G401.6 (cell line): ENCODE measurements at regions not wholly inside any gene's neighbourhood (a gene's known extent, or its start where the extent isn't known, plus 50 kb on each side); places are given as distances from the start of the nearest gene placed in this dataset.

Experiments used
- FAIRE-seq: peaks from 2 replicates; lab custom pipeline; 2012; peaks lifted over from hg19 to GRCh38; lab: Jason Lieb, UNC

DNA sequence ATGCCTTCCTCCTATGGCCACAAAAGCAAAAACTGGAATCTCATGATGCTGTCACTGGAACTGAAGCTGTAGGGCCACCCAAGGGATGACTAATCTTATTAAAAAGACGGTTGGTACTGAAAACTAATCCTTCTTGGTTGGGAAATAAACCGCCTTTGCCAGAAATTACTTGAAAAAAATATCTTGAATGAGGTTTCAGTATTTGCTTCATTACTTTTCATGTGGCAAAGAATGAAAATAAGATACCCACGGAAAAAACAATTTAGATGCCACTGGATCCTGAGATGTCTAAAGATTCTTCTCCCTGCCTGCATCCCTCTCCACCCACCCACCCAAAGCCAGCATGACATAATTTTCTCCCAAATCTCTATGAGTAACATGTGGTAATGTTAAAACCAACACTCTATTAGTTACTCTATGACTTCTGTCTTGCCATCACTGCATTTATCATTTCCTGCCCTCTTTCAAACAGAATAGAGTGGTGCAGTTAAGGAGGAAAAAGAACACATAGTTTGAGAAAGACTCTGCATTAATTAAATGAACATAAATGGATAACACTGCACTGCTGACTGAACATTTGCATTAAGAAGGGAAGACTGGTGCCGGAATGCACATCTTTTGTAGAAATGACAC, 111.8 kb upstream of the DPH6 start:
- FAIRE-seq, result no peak

DNA sequence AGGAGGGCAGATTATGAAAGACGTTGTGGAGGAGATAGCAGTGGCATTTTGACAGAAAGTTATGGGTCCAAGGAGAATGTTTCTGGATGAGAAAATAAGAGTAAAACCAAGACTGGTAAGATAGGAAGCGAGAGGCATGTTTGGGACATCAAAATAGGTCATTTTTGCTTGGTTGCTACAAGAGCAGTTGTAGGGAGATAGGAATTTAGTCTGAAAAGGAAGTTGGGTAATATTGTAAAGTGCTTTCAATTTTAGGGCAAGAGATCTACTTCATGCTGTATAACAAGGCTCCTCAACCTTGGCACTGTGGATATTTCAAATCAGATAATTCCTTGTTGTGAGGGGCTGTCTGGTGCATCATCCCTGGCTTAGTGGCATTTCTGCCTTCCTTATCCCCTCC, 118.0 kb upstream of the DPH6 start:
- FAIRE-seq, result no peak

DNA sequence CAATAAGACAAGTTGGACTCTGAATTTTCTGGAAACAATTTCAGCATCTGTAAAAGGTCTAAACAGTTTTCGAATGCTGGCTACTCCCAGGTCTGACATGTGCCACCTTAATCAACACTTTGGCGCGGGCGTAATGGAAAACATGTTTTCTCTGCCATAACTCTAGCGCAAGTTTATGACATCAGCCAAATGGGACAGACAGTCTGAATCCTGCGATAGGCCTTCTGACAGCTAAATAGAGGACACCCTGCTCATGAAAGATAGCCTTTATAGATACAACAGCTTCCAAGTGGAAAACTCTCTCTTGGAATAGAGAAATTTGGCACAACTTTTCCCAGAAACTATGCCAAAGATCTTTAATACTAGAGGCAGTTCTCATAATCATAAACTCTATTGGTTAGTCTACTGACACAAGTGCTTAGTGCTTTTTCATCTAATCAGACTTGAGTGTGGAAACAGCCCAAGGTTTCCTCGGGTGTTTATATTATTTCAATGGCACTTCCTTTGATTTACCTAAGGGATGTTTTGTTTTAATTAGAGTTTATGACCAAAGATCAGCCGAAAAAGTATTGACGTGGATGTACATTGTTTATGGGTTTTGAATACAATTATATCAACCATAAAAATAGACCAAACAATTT, 120.1 kb upstream of the DPH6 start:
- FAIRE-seq, result no peak

DNA sequence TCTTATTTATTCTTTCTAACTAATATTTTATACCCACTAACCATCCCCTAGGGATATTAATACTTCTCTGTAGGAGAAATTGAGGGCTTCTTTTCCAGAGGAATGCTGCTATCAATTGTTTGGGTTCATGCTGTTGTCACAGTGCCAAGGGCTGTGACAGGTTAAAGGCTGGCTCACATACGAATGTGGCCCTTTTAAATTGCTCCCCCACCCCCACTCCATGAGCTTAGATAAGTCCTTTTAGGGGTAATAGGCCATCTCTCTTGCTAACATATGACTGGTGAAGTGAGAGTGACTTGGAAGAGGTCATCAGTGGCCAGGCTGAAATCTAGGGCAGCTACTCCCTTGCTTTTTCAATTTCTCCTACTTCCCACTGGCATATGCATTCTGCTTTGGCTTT, 121.9 kb upstream of the DPH6 start:
- FAIRE-seq, result no peak

DNA sequence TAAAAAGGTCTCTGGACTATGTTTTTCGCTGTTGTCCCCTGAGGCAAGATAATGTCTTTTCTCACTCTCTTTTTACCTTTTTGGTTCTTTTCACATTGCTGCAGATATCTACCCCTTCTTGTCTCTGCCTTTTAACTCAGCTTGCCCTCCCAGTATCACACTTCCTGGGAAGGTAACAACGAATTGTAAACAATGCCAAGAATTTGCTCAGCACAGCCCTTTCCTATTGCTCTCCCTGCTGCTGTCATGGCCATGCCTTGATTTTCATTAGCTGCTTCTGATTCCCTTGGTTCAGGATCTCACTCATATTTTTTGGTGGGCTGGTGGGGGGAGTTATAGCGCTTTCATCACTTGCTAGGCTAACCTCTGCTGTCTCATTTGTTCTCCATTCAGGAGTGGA, 123.1 kb upstream of the DPH6 start:
- no peak for FAIRE-seq

DNA sequence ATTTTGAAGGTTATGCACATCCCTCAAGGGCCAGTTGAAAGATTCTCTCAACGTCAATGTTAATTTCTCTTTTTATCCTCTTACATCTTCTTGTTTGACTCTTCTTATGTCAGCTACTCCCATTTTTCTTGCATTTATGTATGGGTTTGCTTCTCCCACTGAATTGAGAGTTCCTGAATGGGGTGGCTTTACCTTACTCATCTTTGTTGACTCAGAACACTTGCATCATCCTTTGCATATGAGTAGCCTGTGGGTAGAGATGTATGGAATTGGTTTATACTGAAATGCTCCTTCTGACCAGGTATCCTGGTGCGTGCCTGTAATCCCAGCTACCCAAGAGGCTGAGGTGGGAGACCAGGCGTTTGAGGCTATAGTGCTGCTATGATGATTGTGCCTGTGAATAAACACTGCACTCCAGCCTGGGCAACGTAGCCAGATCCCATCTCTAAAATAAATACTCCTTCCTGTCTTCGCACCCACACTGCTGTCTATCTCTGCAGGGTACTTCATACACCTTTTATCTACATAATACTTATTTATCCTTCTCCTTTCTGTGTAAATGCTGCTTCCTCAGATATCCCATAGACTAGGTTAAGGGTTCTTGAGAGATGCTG, 123.6 kb upstream of the DPH6 start:
- FAIRE-seq, result no peak

DNA sequence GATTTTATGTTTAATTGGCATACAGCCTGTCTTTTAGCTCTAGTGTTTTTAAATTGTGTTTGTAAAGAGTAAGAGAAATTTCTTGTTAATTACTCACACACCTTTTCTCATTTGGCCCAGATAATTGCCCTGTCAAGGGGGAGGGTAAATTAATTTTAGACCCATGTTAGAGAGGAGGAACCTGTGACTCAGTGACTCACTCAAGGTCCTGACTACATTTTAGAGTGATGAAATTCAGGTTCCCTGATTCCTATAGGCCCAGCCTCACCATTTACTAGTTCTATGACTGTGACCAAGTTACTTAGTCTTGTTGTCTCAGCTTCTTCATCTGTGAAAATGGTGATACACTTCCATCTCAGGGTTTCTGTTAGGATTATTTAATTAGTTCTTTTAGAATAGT, 125.2 kb upstream of the DPH6 start:
- no peak for FAIRE-seq

DNA sequence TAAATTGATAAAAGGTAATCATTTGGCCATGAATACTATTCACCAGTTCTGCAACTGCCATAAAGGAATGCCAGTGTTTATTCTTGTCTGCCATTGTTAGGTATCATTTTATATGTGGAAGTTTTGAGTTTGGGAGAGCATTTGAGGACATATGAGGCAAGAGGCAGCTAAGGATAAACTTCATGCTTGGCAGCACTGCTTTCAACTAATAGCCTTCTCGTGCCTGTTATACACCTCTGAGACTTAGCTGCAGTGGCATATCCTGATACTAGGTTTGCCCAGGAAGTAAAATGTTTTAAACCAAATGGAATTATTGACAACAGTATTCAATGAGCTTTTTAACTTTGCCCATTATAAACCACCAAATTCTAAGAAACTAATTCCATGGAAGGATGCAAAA, 126.0 kb upstream of the DPH6 start:
- no peak for FAIRE-seq

DNA sequence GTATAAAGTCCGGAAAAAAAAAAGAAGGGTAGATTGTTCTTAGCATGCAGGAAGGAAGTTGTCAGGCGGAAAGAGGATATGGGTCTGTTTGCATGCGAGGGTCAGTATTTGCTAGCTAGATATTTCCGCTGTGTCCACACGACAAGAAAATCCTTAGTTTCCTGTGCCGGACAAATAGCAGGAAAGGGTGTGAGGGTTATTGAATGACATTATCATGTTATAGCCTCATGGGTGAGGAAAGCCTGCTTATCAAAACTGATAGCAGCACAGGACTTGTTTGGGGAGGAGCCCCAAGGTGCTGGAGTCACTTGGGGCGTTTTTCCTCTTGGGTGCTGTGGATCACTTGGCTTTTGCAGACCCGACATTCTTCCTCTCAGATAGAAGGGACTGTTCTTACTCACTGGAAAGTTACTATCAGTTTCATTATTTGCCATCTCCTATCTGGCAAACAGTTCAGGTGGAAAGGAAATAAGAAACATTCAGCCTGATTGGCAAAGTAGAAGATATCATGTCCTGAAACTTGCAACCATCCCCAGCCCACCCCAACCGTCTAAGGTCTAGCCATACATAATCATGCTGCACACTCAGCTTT, 127.2 kb upstream of the DPH6 start:
- no peak for FAIRE-seq

DNA sequence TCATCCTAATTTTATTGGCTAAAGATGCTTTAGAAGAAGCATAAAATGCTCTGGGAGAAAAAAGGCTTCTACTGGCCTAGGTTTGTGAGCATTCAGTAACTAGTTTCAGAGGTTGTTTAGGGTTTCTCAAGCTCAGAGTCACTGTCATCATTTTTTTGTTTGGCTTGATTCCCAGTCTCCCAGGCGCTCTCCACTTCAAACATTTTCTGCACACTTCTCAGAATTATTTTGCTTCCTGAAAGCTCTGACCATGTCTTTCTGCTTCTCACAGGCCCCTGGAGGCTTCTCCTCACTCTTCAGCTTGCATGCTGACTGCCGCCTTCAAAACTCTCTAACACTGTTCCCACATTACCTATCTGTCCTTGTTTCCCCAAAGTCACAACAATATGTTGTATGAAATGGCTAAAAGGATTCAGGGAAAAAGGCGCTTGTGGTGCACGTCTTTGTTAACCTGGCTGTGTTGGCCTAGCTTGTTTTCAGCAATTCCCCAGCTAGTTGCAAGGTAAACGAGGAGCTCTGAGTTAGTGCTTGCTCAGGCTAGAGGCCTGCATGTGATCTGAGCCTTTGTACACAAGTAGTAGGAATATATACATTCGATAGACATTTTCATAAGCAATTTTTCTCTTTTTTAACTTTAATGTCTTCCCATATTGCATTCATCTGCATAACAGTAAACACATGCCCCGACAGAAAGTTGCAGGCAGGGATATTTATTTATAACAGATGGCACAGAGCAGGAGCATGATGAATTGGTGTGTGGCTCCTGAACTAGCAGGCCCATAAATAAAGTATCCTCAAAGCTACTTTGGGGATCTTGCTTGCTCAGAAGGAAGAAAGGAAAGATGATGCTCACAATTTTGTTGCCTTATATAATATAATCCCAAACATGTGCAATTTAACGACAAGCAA, 129.2 kb upstream of the DPH6 start:
- no peak for FAIRE-seq

DNA sequence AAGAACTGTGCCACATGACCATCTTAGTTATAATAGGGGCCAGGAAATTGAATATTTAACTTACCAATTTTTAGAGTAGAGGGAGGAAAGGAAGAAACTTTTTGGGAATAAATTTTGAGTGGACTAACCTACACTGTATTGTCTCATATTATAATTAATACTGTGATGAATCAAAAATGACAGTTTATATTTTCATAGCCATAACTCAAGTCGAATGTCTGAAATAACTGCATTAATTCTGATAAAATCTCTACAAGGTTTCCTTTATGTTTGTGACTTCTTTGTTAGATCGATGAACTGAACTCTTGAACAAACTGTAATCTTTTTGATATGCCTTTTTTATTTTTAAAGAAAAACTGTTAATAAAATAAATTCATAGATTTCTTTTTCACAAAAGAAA, 132.8 kb upstream of the DPH6 start:
- no peak for FAIRE-seq

DNA sequence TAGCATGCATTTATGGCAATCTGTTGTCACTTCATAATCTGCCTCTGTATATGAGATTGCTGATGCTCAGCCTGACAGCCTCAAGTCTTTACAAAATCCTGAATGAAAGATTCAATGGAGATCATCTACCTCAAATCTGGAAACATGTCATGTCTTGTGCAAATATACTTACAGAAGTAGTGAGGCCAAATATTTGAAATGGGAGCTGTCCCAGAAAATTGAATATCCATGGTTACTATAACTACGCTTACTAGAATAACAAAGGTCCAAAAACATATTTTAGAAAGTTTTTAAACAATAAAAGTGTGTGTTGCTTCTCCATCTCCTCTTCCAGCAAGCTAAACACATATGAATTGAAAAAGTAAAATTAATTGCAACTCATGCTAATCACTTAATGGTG, 133.2 kb upstream of the DPH6 start:
- FAIRE-seq, result no peak

DNA sequence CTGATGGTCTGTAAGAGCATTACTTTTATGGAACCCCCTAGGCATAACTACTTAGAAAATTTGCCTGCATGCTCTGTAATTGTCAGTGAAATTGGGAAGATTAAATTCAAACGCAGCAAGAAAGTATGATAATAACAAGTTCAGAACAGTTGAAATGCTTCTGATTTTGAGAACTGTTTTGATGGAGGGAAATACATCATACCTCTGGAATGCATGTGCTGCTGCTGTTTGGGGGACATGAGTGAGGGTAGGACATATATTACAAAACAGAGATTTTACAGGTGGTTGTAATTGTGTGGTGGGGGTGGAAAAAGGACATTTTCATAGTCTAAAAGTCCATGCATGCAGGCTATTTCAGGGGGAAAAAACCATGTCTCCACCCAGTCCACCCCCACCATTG, 135.0 kb upstream of the DPH6 start:
- FAIRE-seq, result no peak

DNA sequence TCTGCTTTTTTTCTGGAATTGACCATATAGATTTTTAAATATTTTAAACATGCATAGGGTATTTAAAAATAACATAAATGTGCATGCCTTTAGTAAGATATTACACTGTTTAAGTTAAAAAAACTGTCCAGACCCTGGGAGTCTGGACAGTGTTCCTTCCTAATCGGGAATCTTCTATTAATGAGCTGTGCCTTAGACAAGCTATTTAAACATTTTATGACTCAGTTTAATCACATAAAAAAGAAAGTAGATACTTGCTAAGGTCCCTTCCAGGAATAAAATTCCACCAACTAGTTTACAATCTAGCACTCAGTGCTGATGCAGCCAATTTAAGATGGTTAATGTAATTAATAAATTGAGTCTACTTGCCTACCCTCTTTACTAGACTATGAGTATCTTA, 140.4 kb upstream of the DPH6 start:
- no peak for FAIRE-seq

DNA sequence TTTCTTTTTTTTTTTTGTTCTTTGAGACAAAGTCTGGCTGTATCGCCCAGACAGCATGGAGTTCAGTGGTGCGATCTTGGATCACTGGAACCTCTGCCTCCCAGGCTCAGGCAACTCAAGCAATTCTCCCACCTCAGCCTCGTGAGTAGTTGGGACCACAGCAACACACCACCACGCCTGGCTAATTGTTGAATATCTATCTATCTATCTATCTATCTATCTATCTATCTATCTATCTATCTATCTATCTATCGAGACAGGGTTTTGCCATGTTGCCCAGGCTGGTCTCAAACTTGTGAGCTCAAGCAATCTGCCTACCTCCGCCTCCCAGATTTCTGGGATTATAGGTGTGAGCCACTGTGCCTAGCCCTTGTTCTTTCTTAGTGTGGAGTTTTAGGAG, 143.3 kb upstream of the DPH6 start:
- no peak for FAIRE-seq

DNA sequence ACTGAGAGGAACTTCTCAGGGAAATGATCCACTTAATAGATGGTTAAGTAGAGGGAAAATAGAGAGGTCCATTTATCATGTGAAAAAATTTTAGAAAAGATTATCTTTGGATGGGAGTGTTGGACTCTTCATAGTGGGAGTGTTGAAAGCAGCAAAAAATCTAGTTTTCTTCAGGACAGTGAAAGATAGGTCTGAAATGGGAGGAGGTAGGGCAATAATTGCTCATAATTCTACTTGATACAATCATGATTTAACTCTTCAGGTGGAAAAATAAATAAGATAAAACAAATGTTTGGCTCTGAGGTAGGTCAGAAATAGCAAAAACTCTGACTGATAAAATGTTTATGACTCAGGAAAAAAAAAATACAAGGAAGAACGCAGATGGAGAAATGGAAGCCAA, 144.1 kb upstream of the DPH6 start:
- FAIRE-seq, result no peak

DNA sequence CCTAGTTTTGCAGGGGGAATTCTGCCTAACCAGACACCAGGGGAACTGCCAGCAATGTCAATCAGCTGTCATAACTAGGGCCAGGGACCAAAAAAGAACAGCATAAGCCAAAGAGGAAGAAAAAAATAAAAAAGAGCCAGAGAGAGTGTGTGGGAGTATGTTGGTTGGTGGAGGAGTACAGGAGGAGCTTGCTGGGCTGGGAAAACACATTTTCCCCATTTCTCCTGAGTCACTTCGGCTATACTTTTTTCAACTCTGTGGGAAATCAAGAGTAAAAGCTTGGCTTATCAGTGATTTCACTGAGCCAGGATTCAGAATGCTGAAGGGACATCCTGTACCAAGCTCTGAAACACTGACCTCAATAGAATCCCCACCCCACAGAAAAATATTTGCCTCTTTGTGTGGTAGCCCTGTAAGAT, 144.7 kb upstream of the DPH6 start:
- FAIRE-seq, result no peak

DNA sequence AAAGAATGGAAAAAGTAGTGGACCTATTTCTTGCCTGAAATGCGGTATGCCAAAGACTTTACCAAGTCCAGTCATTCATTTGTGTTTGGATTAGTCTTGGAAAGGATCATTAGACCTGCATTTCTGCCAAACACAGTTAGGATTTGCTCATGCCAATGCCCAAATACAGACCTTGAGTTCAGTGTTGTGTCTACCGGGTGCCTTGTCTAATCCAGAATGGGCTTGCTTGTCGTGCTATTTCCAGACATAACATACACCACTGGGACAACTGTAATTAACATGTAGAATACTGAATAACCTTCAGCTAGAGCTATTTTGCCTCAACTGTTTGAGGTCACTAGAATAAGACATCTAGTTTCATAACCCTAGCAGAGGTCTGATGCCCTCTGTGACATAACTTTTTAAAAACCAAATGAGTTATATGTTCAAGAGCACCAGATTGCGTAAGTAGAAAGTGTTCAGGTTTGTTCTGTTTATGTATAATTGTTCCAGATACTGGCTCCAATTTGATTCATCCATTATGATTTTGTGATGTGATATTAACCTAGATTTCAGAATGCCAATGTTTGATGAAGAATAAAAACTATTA, 145.3 kb upstream of the DPH6 start:
- FAIRE-seq, result no peak

DNA sequence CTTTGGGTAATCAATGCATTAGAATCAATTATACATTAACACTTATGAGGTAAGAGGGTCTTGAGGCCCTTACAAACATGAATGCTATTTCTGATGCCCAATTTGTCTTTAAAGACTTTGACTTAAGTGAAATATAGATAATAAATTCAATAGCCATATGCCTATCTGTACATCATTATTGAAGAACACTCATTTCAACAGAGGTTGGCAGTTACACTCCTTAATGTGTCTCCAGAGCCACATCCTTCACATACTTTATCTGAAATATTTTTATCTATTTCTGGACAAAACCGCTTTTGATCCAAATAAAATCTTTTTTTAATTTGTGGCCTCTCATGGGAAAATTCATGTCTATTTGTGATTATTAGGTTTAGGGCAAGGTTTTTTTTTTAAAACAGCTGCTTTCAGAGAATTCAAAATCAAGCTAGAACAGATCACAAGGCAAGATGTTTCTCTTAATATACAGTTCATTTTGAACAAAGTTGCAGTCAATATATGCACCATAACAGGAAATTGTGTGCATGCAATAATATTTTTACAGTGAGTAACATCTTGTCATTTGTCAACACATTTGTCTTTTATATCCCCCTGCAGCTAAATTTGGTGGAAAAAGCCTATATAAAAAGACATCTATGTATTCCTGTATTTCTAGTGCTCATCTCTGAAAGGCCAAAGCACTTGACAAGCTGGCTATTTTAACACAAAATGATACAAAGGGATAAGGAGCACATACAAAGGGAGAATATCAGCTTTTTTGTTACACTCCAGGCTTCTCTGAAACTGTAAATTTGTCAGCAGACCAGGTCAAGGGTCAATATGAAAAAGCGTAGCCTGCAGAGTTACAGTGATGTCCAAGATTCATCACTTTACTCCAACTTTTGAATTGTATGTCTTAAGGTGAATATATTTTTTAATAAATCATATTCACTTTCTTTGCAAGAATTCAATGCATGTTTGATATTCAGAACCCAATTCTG, 146.2 kb upstream of the DPH6 start:
- FAIRE-seq, result no peak

DNA sequence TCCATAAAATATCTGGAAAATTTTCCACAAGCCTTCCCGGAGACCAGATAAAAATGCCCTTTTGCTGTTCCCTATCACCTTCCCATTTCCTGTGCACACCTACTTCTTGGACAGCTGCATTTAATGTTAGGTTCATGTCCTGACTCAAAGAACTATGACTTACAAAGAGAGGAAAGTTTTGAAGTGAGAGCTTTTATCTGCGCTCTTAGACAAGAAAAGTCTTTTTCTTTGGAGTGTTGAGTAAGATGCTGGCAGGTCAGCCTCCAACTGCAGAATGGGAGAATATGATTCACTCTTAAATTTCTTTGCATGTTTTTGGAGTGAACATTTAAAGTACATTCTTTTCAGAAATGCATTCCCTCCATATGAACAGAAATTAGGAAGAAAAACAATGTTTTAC, 147.3 kb upstream of the DPH6 start:
- FAIRE-seq, result no peak

DNA sequence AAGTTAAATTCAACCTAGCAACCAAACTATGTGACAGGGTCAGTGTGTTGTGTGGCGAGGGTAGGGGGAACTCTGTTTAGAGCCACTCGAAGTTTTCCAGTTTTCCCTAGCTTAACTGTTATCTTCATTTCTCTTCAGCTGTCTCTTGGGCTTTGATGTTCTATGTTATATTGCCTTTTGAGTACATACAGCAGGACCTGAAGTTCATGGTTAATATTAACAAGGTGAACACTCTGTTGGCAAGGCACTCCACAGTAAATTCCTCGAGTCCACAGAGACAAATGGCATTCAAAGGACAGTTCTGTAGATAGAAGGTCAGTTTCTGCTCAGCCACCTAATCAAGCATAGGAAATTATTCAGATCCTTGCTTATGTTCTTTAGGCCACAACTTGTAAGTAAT, 147.9 kb upstream of the DPH6 start:
- no peak for FAIRE-seq
